HG02884 (cell line): ENCODE measurements at regions not wholly inside any gene's neighbourhood (a gene's known extent, or its start where the extent isn't known, plus 50 kb on each side); places are given as distances from the start of the nearest gene placed in this dataset.
"Not testable (repeated sequence)": the region's sequence is repeated elsewhere in the genome, so short reads cannot be mapped to it uniquely, and the experiment has no call there.

Experiments used
- ATAC-seq: cut with Tn5 transposase; IDR thresholded peaks from one replicate; pipeline ENCODE4 v1.9.1; 2021; ENCODE audit warnings: mild to moderate bottlenecking, moderate library complexity; ENCODE audit not compliant: unreplicated experiment

- ATAC-seq, result no peak
Observed at GRCh38 chr17:20733923-20734322, 154.4 kb downstream of the CDRT15L2 start.

- ATAC-seq, result no peak
Observed at GRCh38 chr17:20735796-20736195, 156.3 kb downstream of the CDRT15L2 start.

- not testable (repeated sequence) for ATAC-seq
Observed at GRCh38 chr17:20737636-20738035, 158.1 kb downstream of the CDRT15L2 start.

- ATAC-seq, result no peak
Observed at GRCh38 chr17:20771104-20771503, 191.6 kb downstream of the CDRT15L2 start.

- no peak for ATAC-seq
Observed at GRCh38 chr17:20774472-20775135, 195.1 kb downstream of the CDRT15L2 start.

GRCh38 chr17:20775331-20775730, 195.8 kb downstream of the CDRT15L2 start:
- no peak for ATAC-seq

GRCh38 chr17:20779521-20779920, 200.0 kb downstream of the CDRT15L2 start:
- no peak for ATAC-seq

GRCh38 chr17:20781260-20781659, 201.7 kb downstream of the CDRT15L2 start:
- ATAC-seq, result no peak

GRCh38 chr17:20781869-20782268, 202.3 kb downstream of the CDRT15L2 start:
- ATAC-seq, result not testable (repeated sequence)

- ATAC-seq, result no peak
Observed at GRCh38 chr17:20783091-20783490, 203.6 kb downstream of the CDRT15L2 start.

GRCh38 chr17:20784100-20784665, 204.7 kb downstream of the CDRT15L2 start:
- ATAC-seq, result no peak

- no peak for ATAC-seq
Observed at GRCh38 chr17:20787281-20787680, 207.8 kb downstream of the CDRT15L2 start.

- ATAC-seq, result no peak
Observed at GRCh38 chr17:20791626-20792025, 212.1 kb downstream of the CDRT15L2 start.

GRCh38 chr17:20794532-20794931, 215.0 kb downstream of the CDRT15L2 start:
- not testable (repeated sequence) for ATAC-seq

GRCh38 chr17:20797292-20797691, 217.8 kb downstream of the CDRT15L2 start:
- no peak for ATAC-seq

- no peak for ATAC-seq
Observed at GRCh38 chr17:20800146-20800545, 220.6 kb downstream of the CDRT15L2 start.

- no peak for ATAC-seq
Observed at GRCh38 chr17:20805751-20806150, 226.2 kb downstream of the CDRT15L2 start.

- not testable (repeated sequence) for ATAC-seq
Observed at GRCh38 chr17:20807566-20807965, 228.0 kb downstream of the CDRT15L2 start.

GRCh38 chr17:20815410-20815809, 227.4 kb downstream of the USP22 start:
- ATAC-seq, result not testable (repeated sequence)

GRCh38 chr17:20823905-20824304, 218.9 kb downstream of the USP22 start:
- ATAC-seq, result no peak

GRCh38 chr17:20825539-20825938, 217.3 kb downstream of the USP22 start:
- ATAC-seq, result no peak

GRCh38 chr17:20840453-20840852, 202.4 kb downstream of the USP22 start:
- ATAC-seq, result not testable (repeated sequence)
